DMS153 (cell line): ENCODE measurements at regions not wholly inside any gene's neighbourhood (a gene's known extent, or its start where the extent isn't known, plus 50 kb on each side); places are given as distances from the start of the nearest gene placed in this dataset.
"Not testable (repeated sequence)": the region's sequence is repeated elsewhere in the genome, so short reads cannot be mapped to it uniquely, and the experiment has no call there.

Experiments used
- DNase-seq: peaks from one replicate; lab custom pipeline; 2025; lab: John Stamatoyannopoulos, UW

DNA sequence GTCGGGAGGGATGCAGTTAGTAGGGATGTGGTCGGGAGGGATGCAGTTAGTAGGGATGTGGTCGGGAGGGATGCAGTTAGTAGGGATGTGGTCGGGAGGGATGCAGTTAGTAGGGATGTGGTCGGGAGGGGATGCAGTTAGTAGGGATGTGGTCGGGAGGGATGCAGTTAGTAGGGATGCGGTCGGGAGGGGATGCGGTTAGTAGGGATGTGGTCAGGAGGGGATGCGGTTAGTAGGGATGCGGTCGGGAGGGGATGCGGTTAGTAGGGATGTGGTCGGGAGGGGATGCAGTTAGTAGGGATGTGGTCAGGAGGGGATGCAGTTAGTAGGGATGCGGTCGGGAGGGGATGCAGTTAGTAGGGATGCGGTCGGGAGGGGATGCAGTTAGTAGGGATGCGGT, 96.2 kb downstream of the BDH1 start:
- DNase-seq: not testable (repeated sequence)

DNA sequence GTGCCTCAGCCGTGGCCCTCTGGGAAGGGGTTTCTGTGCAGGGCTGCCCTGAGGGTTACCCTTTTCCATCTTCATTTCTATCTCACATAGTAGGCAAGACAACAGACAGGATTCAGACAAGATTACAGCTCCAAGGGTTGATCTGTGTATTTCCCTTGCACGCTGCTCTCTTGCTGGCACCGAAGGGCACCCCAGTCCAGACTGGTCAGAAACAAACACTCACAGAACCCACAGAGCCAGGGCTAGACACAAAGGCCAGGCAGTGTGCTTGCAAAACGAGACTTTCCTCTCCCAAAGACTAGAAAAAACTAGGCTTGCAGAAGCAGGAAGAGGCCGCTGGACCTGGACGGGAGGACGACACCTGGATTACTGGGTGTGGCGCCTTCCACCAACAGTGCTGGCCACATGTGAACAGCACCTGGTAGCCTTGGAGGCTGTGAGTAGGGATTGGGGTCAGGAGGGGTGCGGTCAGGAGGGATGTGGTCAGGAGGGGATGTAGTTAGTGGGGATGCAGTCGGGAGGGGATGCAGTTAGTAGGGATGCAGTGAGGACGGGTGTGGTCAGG, 96.8 kb downstream of the BDH1 start:
- no peak for DNase-seq

DNA sequence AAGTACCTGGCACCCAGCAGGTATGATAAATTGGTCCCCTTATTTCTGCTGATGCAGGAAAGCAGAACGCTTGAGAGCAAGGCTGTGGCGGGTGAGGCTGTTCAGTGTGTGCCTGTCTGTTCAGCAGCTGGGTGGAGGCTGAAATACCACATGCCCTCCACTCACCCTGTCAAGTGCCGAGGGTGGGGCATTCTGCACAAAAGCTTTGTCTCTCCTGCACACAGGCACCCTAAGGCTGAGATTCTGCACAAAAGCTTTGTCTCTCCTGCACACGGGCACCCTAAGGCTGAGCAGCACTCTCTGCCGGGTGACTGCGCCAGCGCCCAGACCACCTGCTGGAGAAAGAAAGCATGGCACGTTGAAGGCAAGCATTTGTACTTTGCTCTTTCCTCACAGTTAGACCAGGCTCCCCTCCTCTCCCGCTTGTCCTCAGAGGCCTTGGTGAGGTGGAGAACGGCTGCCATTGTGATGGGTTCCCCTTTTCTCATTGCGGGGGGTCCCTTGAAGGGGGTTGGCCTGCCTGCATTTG, 97.5 kb downstream of the BDH1 start:
- DNase-seq: no peak

DNA sequence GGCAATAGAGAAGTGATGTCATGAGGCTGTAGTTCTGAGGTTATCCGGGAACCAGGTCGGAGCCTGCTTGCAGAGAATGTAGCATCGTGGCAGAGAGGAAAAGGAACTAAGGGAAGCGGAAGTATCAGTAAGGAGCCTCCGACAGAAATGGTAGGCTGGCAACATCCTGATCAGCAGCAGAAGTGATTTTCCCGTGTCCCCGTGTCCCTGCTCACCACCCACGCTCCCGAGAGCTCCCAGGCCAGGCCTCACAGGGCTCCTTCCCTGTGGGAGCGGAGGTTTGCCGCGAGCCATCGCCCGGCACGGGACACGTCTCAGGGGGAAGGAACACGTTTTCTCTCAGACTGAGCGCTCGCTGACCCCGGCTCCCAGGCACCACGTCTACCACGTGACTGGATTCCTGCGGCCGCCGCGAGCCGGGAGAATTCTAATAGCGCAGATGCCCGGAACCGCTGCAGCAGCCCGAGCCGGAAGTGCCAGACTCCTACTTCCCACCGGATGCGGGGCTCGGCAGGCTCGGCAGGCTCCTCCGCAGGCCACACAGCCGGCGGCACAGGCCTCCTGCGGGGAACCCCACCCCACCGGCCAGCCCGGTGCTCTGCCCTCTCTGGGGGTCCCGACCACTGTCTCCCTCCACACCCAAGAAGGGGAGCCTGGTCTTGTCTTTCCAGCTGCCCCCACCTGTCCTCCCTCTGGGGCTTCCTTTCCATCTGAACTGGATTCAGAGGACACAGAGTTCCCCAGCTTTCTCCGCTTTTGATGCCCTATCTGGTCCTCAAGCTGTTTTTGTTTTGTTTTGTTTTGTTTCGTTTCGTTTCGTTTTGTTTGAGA, 99.3 kb downstream of the BDH1 start:
- DNase-seq: no peak

DNA sequence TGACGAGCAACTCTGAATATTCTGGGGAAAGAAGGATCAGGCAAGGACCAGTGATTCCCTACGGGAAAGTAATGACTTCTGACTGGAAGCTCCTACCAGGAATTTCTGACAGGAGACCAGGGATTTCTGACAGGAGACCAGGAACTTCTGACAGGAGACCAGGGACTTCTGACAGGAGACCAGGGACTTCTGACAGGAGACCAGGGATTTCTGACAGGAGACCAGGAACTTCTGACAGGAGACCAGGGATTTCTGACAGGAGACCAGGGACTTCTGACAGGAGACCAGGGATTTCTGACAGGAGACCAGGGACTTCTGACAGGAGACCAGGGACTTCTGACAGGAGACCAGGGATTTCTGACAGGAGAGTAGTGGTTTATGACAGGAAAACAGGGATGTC, 100.9 kb downstream of the BDH1 start:
- DNase-seq: not testable (repeated sequence)

DNA sequence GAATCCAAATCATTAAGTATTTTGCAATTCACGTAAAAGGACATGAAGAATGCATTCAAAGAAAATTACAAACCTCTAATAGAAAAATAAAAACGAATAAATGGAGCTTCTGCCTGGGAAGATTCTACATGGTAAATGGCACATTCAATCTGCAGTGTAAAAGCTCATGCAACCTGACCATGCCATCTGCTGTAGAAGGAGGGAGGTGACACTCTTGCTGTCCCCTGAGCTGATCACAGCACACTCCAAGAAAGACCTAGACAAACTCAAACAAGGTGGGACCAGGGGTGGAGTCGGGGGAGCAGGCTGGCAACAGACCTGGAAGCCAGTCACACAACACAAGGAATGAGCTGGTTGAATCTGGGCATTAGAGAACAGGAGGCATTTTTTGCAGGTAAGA, 101.8 kb downstream of the BDH1 start:
- DNase-seq: no peak

DNA sequence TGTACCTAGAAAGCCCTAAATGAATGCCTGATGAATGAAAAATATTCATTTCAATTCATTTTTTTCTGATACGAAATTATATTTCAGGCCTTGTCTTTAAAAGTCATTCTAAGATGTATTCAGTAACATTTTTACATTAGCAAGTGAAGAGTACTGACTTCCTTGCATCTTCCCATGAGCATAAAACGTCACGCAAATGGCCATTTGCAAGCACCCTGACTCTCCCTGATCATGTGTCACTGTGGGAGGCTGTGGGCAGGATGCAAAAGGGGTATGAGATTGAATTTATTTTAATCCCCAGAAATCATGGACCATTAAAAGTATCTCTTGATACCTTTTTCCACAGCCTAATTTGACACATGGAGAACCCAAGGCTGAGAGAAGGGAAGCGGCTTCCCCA, 105.0 kb downstream of the BDH1 start:
- DNase-seq: no peak

DNA sequence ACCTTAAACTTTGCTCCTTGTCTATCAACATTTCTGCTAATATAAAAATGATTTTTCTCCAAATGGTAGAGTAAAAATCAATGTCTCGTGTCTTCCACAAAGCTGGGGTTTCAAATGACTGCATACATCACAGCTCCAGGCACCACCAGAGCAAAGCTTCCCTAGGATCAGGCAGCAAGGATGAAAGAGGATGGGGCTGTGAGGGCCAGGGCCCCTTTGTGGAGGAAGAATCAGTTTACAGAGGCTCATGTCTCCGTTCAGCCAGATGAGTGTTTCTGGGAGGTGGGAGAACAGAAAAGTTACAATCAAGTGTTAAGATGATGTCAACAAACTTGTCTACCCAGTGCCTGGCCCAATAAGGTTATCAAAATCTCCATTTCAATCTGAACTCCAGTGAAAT, 105.5 kb downstream of the BDH1 start:
- DNase-seq: no peak

DNA sequence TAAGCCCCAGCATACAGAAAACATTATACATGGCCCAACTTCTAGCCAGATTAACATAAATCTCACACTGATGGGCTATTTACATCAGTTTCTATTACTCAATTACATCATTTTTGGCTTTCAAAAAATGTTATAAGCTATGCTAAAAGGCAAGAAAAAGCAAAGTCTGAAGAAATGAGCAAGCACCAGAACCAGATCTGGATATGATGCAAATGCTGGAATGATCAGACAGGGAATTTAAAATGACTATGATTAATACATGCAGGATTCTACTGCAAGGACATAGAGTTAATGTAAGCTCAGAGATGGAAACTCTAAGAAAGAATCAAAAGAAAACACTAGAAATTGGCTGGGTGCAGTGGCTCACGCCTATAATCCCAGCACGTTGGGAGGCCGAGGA, 106.6 kb downstream of the BDH1 start:
- DNase-seq: not testable (repeated sequence)

DNA sequence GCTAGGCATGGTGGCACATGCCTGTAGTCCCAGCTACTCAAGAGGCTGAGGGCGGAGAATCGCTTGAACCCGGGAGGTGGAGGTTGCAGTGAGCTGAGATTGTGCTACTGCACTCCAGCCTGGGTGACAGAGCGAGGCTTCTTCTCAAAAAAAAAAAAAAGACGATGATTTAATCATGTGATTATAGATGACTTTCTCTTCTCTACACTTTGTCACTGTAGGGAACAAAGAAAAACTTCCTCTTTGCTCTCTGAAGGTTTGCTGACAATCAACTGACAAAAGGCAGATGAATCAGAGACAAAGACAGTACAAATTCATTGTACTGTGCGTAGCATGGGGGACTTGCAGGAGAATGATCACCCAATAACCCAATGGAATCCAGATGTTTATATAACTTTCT, 108.0 kb downstream of the BDH1 start:
- not testable (repeated sequence) for DNase-seq

DNA sequence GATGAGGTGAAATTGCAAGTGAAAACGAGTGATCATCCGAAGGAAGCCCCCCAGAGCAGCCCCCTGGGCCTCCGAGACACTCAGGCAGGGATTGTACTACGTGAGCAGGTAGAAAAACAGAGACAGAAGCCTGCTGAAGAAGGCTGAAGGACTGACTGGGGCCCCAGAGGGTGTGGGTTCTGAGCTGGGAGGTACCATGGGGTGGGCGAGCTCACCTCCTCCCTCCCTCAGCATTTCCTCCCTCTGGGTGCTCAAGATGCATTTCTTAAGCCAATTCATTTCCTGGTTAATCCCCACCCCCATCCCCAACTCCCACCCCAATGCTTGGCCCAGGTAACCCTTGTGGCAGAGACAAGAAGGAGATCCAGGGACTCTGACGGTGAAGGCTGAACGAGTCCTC, 108.7 kb downstream of the BDH1 start:
- no peak for DNase-seq

DNA sequence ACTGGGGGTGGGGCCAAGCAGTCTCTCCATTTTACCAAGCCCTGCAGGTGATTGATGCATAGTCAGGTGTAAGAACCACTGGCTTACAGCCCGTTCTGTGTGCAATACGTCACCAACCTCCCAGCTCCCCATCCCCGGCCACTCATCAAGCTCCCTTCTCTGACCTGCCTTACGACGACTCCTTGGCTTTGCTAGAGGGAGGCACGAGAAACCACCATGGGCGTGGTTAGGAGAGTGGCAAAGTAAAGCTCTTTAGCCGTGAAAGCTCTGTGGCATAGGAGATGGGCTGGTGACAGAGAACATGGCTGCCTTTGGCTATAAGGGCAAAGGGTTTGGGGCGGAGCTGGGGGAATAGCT, 109.1 kb downstream of the BDH1 start:
- no peak for DNase-seq

DNA sequence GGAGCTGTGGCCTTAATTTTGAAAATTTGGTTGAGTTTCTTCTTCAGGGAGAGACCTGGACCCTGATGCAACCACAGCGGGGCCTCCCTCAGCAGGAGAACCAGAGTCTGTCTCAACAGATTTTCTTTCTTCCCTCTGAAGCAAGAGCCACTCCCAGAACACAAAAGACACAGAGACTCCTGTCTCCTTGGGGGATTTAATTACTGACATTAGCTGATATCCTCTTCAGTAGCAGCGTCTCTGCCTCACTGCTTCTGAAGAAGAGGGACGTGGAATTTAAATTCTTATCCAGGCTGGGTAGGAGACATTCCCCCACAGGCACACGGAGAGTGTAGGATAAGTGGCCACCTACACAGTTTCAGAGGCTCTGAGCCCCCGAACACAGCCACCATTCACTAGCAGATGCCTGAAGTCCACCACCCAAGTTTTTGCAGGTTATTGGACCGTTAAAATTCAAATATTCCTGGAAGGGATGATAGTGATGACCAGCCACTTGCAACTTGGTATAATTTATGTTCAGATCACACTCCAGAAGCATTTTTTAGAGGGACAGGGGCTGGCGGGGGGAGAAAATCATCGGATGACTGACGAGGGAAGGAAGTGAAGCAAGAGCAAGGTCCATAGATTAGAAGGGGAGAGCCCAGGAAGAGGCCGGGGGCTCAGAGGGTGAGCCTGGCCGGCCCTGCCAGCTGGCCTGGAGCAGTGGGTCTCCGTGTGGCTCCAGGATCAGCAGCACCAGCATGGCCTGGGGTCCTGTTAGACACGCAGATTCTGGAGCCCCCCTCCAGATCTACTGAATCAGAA, 109.7 kb downstream of the BDH1 start:
- no peak for DNase-seq

DNA sequence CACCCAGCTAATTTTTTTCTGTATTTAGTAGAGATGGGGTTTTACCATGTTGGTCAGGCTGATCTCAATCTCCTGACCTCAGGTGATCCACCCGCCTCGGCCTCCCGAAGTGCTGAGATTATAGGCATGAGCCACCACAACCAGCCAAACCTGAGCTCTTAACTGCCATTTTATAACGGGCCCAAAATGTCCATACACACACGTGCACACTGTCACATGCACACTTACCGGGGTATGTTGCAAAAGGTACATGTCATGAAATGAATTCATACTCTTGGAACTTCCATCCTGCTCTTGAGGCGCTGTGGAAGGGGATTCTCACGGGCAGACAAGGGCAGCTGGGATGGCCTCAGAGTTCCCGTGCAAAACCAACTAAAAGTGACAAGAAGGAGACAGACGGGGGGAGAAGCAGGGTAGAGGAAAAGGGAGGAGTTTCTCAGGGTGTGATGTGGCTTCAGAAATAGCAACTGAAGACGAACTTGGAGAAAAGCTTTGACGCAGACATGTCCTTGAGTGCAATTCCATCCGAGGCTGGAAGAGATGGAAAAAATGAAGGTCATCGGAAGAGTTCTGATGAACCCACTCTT, 110.9 kb downstream of the BDH1 start:
- no peak for DNase-seq

DNA sequence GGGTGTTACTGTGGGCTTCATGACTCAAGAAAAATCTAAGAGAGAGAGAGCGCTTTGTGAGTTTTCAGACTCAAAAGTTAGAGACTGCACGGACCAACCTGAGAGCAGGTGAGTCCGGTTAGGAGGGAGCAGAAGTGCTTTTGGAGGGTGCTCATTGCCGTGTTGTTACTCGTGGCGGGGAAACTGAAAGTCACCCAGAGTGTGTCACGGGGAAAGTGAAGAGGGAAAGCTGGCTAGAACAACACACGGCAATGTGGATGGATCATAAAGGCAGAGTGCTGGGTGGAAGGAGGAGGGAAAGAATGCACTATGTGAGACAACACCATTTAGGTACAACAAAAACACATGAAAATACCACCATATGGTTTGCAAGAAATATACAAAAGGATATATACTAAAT, 112.3 kb downstream of the BDH1 start:
- DNase-seq: no peak

DNA sequence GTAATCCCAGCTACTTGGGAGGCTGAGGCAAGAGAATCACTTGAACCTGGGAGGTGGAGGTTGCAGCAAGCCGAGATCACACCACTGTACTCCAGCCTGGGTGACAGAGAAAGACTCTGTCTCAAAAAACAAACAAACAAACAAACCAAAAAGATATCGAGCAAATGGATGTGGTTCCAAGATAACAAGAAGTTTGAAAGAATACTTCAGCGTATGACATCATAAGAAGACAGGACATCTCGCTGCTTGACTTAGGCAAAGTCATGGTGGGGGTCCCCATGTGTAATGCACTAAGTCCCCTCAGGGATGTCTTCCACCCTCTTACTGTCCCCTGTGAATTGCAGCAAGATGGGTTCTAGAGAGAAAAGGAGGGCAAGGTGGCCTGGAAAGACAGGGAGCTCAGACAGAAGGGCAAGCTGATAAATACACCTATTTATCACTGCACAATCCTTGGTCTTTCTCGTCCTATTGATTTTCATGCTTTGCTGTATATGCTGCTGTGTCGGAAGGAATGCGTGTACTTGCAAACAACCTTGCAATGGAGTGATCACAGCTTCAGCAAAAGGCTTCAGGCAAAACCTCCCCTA, 115.0 kb downstream of the BDH1 start:
- DNase-seq: no peak

DNA sequence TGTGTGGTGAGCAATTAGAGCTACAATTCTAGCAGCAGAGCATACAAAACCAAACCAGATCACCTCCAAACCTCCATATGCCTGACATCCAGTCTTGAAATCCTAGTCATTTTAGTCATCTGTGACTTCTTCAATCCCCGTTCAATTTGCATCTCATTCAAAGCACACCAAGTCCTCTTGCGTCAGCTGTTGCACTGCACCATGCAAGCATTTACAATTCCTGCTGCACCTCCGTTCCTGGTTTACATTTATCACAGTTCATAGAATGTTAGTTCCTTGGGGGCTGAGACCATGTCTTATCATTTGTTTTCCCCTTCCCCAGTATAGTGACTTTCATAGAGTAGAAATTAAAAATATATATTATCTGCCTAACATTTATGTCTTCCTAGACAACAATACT, 116.9 kb downstream of the BDH1 start:
- DNase-seq: no peak

DNA sequence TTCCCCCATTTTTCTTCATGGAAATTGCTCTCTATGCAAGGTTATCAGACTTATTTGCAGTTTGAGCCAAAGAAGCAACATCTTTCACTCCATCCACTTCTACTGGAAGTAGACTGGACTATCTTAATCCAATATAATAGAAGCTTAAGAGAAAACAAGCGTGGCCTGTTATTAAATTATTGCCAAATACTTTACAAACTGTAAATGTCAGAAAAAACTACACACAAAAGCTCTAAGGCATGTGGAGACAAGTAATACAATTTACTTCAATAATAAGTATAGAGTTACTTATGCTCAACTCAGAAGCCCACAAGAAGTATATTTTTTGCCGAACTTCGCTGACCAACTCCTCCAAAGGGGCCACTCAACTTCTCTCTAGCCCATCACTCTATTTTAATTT, 120.3 kb downstream of the BDH1 start:
- DNase-seq: no peak

DNA sequence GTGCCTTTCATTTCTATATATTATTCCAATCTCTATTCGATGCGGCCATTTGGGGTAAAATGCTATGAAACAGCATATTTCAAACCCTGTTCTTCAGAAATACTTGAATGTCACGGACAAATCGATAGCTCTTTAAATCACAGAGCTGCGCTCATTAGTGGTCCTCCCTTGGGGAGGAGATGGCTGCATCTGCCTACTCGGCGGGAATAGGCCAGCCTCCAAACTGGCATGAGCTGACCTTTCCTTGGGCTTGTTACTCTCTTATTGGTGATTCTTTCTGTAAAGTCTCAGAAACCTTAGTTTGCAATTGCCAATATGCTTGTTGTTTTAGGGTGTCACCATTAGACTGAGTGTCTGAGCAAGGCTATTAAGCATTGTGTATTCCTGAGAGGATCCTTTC, 120.9 kb downstream of the BDH1 start:
- DNase-seq: no peak

DNA sequence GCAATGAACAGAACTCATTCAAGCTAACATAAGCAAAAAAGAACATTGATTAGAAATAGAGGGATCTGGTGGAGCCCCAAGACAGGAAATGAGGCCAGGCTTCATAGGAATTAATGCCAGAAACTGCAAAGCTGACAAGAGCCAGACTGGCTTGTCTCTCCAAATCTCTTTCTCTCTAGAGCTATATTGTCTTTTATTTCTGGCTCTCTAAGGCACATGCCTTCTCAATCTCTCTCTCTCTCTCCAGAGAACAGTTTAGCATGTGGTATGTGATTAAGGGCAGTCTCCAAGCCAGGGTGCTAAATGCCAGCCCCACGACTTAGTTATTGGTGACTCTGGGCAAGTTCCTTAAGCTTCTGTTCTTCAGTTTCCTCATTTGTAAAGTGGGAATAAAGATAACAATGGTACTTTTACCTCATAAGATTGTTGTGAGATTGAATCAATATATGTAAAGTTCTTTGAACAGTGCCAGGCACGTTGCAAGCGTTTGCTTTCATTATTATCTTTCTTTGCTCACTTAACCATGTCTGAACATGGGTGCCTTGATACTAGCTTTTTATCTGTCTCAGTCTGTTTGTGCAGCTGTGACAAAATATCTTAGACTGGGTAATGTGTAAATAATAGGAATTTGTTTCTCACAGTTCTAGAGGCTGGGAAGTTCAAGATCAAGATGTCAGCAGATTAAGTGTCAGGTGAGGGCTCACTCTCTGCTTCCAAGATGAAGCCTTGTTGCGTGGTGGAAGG, 123.2 kb downstream of the BDH1 start:
- DNase-seq: no peak

DNA sequence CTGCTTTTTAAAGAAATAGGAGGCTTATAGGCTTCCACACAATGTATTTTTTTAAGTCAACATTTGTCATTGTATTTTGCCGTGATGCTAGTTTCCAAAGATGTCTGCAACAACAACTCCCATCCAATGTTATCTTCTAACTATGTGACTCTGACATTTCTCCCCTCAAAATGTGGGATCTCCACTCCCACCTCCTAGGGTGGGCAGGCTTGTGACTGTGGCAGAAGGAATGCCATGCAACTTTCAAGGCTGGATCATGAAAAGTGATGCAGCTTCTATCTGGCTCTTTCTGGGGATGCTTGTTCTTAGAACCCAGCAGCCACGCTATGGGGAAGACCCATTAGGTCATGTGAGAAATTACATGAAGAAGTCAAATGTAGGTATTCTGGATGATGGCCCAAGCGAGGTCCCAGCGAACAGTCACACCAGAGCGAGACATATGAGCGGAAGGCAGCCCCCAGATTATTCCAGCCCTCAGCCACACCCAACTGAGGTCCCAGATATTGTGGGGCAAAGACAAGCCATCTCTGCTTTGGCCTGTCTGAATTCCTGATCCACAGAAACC, 124.3 kb downstream of the BDH1 start:
- no peak for DNase-seq
